Thyroid gland (tissue), 4 donors: ENCODE measurements at regions not wholly inside any gene's neighbourhood (a gene's known extent, or its start where the extent isn't known, plus 50 kb on each side); places are given as distances from the start of the nearest gene placed in this dataset.

ENCODE experiments used
- DNase-seq, 2 donors: peaks; one replicate each; pipeline ENCODE4 v3.0.0-alpha.2; 2019
- H3K27ac ChIP-seq, 3 donors: fragments of 200-600 bp; sonication (generic); 1 replicate in 2 of 3; 2 replicates in 1 of 3; pipeline ENCODE4 v1.5.1; 2016 to 2019; ENCODE audit warnings: mild to moderate bottlenecking in 1 of 3, moderate library complexity in 1 of 3
- H3K27me3 ChIP-seq: fragments of 200-600 bp; sonication (generic); one replicate; pipeline ENCODE4 v1.5.1; 2019
- H3K36me3 ChIP-seq, 2 donors: fragments of 200-600 bp; sonication (generic); one replicate each; pipeline ENCODE4 v1.5.1; 2016 to 2019
- H3K4me1 ChIP-seq, 2 donors: fragments of 200-600 bp; sonication (generic); one replicate each; pipeline ENCODE4 v1.5.1; 2017 to 2019
- H3K4me3 ChIP-seq, 3 donors: fragments of 200-600 bp; sonication (generic); replicated peaks in 1 of 3; 1 replicate in 2 of 3; 2 replicates in 1 of 3; pipeline ENCODE4 v1.5.1; 2016; ENCODE audit warnings: mild to moderate bottlenecking in 1 of 3
- H3K9me3 ChIP-seq: fragments of 200-600 bp; sonication (generic); one replicate; pipeline ENCODE4 v1.5.1; 2017
- POLR2A ChIP-seq, 2 donors: fragments of 450-650 bp; IDR thresholded peaks; one replicate each; pipeline ENCODE4 v1.6.1; 2017; ENCODE audit warnings: antibody characterized with exemption in 2 of 2, mild to moderate bottlenecking in 2 of 2, moderate library complexity in 1 of 2
- WGBS, 2 donors: methylation state at CpG; one replicate each; pipeline ENCODE4 v1.1.5; 2017; 5-methylcytosine and 5-hydroxymethylcytosine counted together
- intact Hi-C: fragments of 100-400 bp; cut with DNase I; formaldehyde crosslinking; loops from one replicate; pipeline ENCODE4 v1.15.1; 2023
- TF ChIP-seq, protein P1 (sequence below), 6 experiments: fragments of 200-600 bp in 3 of 6; fragments of 450-650 bp in 3 of 6; sonication (generic) in 3 of 6; IDR thresholded peaks; one replicate each; pipeline ENCODE4 v1.5.1; 2016 to 2019; ENCODE audit warnings: antibody characterized with exemption in 6 of 6, mild to moderate bottlenecking in 2 of 6, inconsistent platforms in 1 of 6, moderate library complexity in 1 of 6

DNA sequence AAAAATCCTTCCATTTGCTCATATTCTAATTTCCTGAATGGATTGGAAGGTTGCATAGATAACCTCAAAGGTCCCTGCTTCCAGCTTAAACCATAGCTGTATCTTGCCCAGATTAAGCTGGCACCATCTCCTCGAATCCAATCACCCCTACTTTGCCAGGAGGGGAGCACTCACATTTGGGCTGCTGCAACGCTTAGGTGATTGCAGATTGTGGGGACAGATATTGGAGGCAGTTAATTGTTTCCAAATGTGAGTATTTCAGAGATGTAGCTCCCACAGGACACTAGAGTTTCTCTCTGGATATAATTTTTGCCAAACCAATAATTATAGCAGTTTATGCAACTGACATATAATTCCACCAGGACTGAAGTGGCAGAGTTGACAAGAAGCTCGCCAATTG, 53.5 kb upstream of the ACSL1 start:
- no peaks in the 10 kb centered on the region for H3K9me3 ChIP-seq
- intact Hi-C loops: no loop called here
- TF ChIP-seq, protein P1, sequence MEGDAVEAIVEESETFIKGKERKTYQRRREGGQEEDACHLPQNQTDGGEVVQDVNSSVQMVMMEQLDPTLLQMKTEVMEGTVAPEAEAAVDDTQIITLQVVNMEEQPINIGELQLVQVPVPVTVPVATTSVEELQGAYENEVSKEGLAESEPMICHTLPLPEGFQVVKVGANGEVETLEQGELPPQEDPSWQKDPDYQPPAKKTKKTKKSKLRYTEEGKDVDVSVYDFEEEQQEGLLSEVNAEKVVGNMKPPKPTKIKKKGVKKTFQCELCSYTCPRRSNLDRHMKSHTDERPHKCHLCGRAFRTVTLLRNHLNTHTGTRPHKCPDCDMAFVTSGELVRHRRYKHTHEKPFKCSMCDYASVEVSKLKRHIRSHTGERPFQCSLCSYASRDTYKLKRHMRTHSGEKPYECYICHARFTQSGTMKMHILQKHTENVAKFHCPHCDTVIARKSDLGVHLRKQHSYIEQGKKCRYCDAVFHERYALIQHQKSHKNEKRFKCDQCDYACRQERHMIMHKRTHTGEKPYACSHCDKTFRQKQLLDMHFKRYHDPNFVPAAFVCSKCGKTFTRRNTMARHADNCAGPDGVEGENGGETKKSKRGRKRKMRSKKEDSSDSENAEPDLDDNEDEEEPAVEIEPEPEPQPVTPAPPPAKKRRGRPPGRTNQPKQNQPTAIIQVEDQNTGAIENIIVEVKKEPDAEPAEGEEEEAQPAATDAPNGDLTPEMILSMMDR (IDR thresholded peaks at IDR 0.05): no peak
- TF ChIP-seq POLR2A (IDR thresholded peaks at IDR 0.05): no peak
- H3K36me3 ChIP-seq: no peaks in the 10 kb centered on the region
- H3K4me3 ChIP-seq: no peak overlapping the region
- H3K4me1 ChIP-seq: no peaks in the 10 kb centered on the region
- DNase-seq: no peak
- no peaks in the 10 kb centered on the region for H3K27me3 ChIP-seq
- 77 to 87% methylated on average over 3 of the region's 3 CpGs for WGBS, 2 donors
- no peak overlapping the region for H3K27ac ChIP-seq

DNA sequence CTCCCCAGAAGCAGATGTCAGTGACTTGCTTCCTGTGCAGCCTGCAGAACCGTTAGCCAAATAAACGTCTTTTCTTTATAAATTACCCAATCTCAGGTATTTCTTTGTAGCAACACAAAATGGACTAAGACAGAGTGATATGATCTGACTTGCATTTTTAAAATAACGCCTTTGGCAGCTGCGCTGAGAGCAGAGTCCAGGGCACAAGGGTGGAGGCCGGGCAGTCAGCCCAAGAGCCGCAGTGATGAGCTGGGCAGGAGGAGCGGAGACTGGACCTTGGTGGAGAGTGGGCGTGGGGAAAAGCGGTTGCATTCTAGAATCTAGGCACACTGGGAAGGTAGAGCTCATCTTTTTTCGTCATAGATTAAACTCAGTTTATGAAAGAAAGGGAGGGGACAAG, 56.5 kb upstream of the ACSL1 start:
- no peaks in the 10 kb centered on the region for H3K4me1 ChIP-seq
- no peak overlapping the region for H3K4me3 ChIP-seq
- intact Hi-C loops: no loop called here
- H3K9me3 ChIP-seq: no peaks in the 10 kb centered on the region
- WGBS, 2 donors: 90 to 94% methylated on average over 10 of the region's 10 CpGs
- TF ChIP-seq POLR2A (IDR thresholded peaks at IDR 0.05): no peak
- TF ChIP-seq, protein P1 (IDR thresholded peaks at IDR 0.05): no peak
- H3K36me3 ChIP-seq: no peaks in the 10 kb centered on the region
- DNase-seq: no peak
- H3K27ac ChIP-seq: no peak overlapping the region
- no peaks in the 10 kb centered on the region for H3K27me3 ChIP-seq

DNA sequence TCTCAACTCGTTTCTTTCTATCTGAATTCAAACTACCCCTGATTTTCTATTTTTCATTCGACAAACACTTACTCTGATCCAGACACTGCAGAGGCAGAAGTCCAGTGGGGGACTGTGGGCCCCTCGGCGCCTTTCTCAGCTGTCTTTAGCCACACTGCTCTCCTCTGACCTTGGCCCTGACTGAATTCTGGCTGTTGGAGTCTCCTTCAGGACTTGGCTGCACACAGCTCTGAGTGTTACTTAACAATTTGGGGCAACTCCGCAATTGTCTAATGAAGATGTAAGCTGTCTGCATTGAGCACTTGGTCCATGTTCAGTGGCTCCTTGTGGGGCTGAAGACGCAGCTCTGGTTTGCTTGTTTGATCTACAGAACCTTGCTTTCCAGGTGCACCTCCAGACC, 57.3 kb upstream of the ACSL1 start:
- Histone ChIP-seq H3K9me3 (no peaks in the 10 kb centered on the region), H3K27me3 (no peaks in the 10 kb centered on the region), H3K4me3 (no peak overlapping the region), H3K36me3 (no peaks in the 10 kb centered on the region), H3K27ac (no peak overlapping the region), H3K4me1 (no peaks in the 10 kb centered on the region)
- no peak for TF ChIP-seq POLR2A (IDR thresholded peaks at IDR 0.05)
- TF ChIP-seq, protein P1 (IDR thresholded peaks at IDR 0.05): no peak
- no peak for DNase-seq
- WGBS, 2 donors: 79 to 87% methylated on average over 6 of the region's 6 CpGs
- intact Hi-C loops: no loop called here

DNA sequence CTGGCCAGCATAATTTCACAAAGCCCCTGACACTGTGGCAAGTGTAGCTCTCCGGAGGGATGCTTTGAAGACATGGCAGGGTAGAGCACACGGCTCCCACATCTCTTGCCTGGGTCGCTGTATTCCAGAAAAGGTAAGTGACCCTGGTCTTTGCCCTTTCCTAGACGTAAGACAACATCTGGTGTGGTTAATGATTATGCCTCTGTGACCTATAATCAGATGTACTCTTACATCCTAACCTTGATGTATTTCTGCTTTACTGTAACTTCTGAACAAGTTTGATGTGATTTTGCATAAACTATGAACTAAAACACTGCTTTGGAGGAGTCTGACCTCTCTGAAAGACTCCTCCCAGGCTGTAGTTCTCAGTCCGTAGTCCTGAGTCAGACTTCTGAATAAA, 59.1 kb upstream of the ACSL1 start:
- no peaks in the 10 kb centered on the region for H3K9me3 ChIP-seq
- TF ChIP-seq POLR2A (IDR thresholded peaks at IDR 0.05): no peak
- TF ChIP-seq, protein P1 (IDR thresholded peaks at IDR 0.05): no peak
- DNase-seq: no peak
- WGBS, 2 donors: 70% methylated on average over 5 of the region's 5 CpGs
- intact Hi-C loops: no loop called here
- H3K27me3 ChIP-seq: no peaks in the 10 kb centered on the region
- H3K4me3 ChIP-seq: no peak overlapping the region
- no peaks in the 10 kb centered on the region for H3K4me1 ChIP-seq
- no peak overlapping the region for H3K27ac ChIP-seq
- no peaks in the 10 kb centered on the region for H3K36me3 ChIP-seq

DNA sequence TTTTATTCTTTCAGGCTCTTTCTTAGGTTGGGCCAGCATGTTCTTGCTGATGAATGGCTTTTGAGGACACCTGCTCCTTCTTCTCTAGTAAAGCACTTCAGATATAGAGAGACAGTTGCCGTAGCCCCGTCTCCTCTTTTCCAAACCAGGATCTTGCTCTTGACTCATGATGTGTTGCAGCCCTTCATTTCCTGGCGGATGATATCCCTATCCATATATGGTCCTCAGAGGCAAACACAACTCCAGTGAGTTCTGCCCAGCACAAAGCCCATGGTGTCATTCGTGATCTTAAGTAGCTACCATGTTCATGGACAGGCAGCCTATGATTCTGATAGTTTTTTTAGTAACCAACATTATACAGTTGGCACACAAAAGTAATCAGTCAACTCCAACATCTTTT, 59.8 kb upstream of the ACSL1 start:
- Histone ChIP-seq H3K4me3 (no peak overlapping the region), H3K4me1 (no peaks in the 10 kb centered on the region), H3K27me3 (no peaks in the 10 kb centered on the region), H3K9me3 (no peaks in the 10 kb centered on the region), H3K27ac (no peak overlapping the region), H3K36me3 (no peaks in the 10 kb centered on the region)
- DNase-seq: no peak
- 94 to 96% methylated on average over 4 of the region's 4 CpGs for WGBS, 2 donors
- no peak for TF ChIP-seq POLR2A (IDR thresholded peaks at IDR 0.05)
- TF ChIP-seq, protein P1 (IDR thresholded peaks at IDR 0.05): no peak
- intact Hi-C loops: no loop called here
